Panc1 (cell line): ENCODE measurements at regions not wholly inside any gene's neighbourhood (a gene's known extent, or its start where the extent isn't known, plus 50 kb on each side); places are given as distances from the start of the nearest gene placed in this dataset.

Experiments
- ATAC-seq: fragments of 200-7000 bp; cut with Tn5 transposase; 2 replicates; pipeline ENCODE4 v1.9.1; 2020; ENCODE audit warnings: mild to moderate bottlenecking, moderate library complexity
- BruUV-seq: library from RNA; stranded (reverse); fragments of 400-500 nt; replicated peaks from 2 replicates; lab custom pipeline; 2021; lab: Mats Ljungman, UMichigan
- CTCF ChIA-PET: fragments of 300-600 bp; sonication (Branson Sonifier 250); formaldehyde crosslinking; loops from one replicate; lab custom pipeline; 2022; ENCODE audit warnings: antibody characterized with exemption; lab: Charles Lee
- POLR2A ChIA-PET: fragments of 300-600 bp; sonication (Branson Sonifier 250); formaldehyde crosslinking; loops from one replicate; lab custom pipeline; 2022; ENCODE audit warnings: antibody characterized with exemption; lab: Charles Lee
- DNase-seq: peaks from one replicate; pipeline ENCODE4 v3.0.0-alpha.2; 2010; ENCODE audit warnings: low read depth, low spot score
- H3K27ac ChIP-seq: 2 replicates; pipeline ENCODE4 v1.5.1; 2011; ENCODE audit warnings: mild to moderate bottlenecking, low read length, inconsistent platforms
- H3K27me3 ChIP-seq: fragments of 200-500 bp; sonication (Bioruptor generic); 2 replicates; pipeline ENCODE4 v1.6.0; 2014; ENCODE audit warnings: low read length, inconsistent platforms; ENCODE audit not compliant: control insufficient read depth, insufficient read depth
- H3K36me3 ChIP-seq: fragments of 200-500 bp; sonication (Bioruptor generic); 2 replicates; pipeline ENCODE4 v1.5.1; 2014; ENCODE audit warnings: inconsistent platforms, mild to moderate bottlenecking, low read length, moderate library complexity; ENCODE audit not compliant: control insufficient read depth, insufficient read depth
- H3K4me1 ChIP-seq: 2 replicates; pipeline ENCODE4 v1.5.1; 2011; ENCODE audit warnings: inconsistent platforms, mild to moderate bottlenecking, low read length, moderate library complexity; ENCODE audit not compliant: control insufficient read depth, insufficient read depth
- H3K4me3 ChIP-seq, 2 experiments: 2 replicates each; pipeline ENCODE4 v1.5.1; 2011 to 2012; ENCODE audit warnings: low read depth in 2 of 2, low read length in 2 of 2, mild to moderate bottlenecking in 2 of 2, inconsistent platforms in 1 of 2, moderate library complexity in 1 of 2
- H3K9me3 ChIP-seq: fragments of 200-500 bp; sonication (Bioruptor generic); 2 replicates; pipeline ENCODE4 v1.5.1; 2014; ENCODE audit warnings: low read depth, mild to moderate bottlenecking, inconsistent platforms, low read length, moderate library complexity; ENCODE audit not compliant: control insufficient read depth, insufficient read depth
- POLR2AphosphoS5 ChIP-seq: IDR thresholded peaks from 2 replicates; pipeline ENCODE4 v1.6.1; 2012; ENCODE audit warnings: mild to moderate bottlenecking, low read depth, low read length, moderate library complexity
- SIN3A ChIP-seq: IDR thresholded peaks from 2 replicates; pipeline ENCODE4 v1.6.1; 2012; ENCODE audit warnings: low read depth, mild to moderate bottlenecking, low read length, moderate library complexity, borderline replicate concordance; ENCODE audit not compliant: insufficient read depth
- TCF7L2 ChIP-seq: IDR thresholded peaks from 2 replicates; pipeline ENCODE4 v1.6.1; 2011; ENCODE audit warnings: mild to moderate bottlenecking, low read depth, low read length, inconsistent platforms
- in situ Hi-C: cut with HindIII; loops from 2 replicates; pipeline ENCODE4 v1.10.0; 2016; ENCODE audit warnings: low sequenced_read_pairs, low pct_unique_long_range_greater_than_20kb
- intact Hi-C: fragments of 100-400 bp; cut with micrococcal nuclease; formaldehyde crosslinking; loops from one replicate; pipeline ENCODE4 v1.10.0; 2022; ENCODE audit not compliant: unreplicated experiment
- TF ChIP-seq, protein P1 (sequence below), 2 experiments: IDR thresholded peaks; 2 replicates each; pipeline ENCODE4 v1.6.1; 2011 to 2012; ENCODE audit warnings: low read depth in 2 of 2, control low read depth in 1 of 2, low read length in 1 of 2, mild to moderate bottlenecking in 1 of 2, moderate library complexity in 1 of 2; ENCODE audit not compliant: insufficient read depth in 1 of 2
- TF ChIP-seq, protein P2 (sequence below): fragments of 450-650 bp; IDR thresholded peaks from 2 replicates; pipeline ENCODE4 v1.5.1; 2017; ENCODE audit warnings: mild to moderate bottlenecking

DNA sequence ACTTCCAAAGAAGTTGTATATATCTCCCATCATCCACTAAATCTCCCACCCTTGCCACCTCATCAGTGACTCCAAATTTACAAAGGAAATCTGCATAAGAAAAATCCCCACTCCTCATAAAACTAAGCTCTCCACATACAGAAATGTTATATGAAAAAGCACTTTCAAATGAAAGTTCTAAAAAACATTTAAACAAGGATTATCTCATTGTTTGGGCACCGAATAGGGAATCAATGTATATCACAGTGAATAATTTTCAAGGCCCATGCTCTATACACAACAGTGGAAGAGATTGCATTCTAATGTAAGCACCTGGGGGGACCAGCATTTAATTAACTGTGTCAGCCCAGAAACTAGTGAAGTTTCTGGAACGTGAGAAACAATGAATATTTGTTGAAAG is 70.1 kb downstream of the OSR1 start:
- Histone ChIP-seq H3K36me3 (no peaks in the 10 kb centered on the region), H3K27ac (no peak overlapping the region), H3K27me3 (no peaks in the 10 kb centered on the region), H3K9me3 (no peaks in the 10 kb centered on the region), H3K4me1 (no peaks in the 10 kb centered on the region), H3K4me3 (no peak overlapping the region)
- intact Hi-C loops (no loop called here), in situ Hi-C loops (no loop called here)
- ChIA-PET POLR2A (no interaction called here), CTCF (no interaction called here)
- ATAC-seq (no peak), DNase-seq (no peak)
- TF ChIP-seq POLR2AphosphoS5 = no peak
- TF ChIP-seq TCF7L2 = no peak
- TF ChIP-seq SIN3A = no peak
- TF ChIP-seq, protein P1, sequence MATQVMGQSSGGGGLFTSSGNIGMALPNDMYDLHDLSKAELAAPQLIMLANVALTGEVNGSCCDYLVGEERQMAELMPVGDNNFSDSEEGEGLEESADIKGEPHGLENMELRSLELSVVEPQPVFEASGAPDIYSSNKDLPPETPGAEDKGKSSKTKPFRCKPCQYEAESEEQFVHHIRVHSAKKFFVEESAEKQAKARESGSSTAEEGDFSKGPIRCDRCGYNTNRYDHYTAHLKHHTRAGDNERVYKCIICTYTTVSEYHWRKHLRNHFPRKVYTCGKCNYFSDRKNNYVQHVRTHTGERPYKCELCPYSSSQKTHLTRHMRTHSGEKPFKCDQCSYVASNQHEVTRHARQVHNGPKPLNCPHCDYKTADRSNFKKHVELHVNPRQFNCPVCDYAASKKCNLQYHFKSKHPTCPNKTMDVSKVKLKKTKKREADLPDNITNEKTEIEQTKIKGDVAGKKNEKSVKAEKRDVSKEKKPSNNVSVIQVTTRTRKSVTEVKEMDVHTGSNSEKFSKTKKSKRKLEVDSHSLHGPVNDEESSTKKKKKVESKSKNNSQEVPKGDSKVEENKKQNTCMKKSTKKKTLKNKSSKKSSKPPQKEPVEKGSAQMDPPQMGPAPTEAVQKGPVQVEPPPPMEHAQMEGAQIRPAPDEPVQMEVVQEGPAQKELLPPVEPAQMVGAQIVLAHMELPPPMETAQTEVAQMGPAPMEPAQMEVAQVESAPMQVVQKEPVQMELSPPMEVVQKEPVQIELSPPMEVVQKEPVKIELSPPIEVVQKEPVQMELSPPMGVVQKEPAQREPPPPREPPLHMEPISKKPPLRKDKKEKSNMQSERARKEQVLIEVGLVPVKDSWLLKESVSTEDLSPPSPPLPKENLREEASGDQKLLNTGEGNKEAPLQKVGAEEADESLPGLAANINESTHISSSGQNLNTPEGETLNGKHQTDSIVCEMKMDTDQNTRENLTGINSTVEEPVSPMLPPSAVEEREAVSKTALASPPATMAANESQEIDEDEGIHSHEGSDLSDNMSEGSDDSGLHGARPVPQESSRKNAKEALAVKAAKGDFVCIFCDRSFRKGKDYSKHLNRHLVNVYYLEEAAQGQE (IDR thresholded peaks at IDR 0.05; ENCODE audit: insufficient read depth in 1 of 2, low read depth in 2 of 2, low read length in 1 of 2) = no peak
- TF ChIP-seq, protein P2, sequence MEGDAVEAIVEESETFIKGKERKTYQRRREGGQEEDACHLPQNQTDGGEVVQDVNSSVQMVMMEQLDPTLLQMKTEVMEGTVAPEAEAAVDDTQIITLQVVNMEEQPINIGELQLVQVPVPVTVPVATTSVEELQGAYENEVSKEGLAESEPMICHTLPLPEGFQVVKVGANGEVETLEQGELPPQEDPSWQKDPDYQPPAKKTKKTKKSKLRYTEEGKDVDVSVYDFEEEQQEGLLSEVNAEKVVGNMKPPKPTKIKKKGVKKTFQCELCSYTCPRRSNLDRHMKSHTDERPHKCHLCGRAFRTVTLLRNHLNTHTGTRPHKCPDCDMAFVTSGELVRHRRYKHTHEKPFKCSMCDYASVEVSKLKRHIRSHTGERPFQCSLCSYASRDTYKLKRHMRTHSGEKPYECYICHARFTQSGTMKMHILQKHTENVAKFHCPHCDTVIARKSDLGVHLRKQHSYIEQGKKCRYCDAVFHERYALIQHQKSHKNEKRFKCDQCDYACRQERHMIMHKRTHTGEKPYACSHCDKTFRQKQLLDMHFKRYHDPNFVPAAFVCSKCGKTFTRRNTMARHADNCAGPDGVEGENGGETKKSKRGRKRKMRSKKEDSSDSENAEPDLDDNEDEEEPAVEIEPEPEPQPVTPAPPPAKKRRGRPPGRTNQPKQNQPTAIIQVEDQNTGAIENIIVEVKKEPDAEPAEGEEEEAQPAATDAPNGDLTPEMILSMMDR = no peak
- no TSS peak for BruUV-seq

DNA sequence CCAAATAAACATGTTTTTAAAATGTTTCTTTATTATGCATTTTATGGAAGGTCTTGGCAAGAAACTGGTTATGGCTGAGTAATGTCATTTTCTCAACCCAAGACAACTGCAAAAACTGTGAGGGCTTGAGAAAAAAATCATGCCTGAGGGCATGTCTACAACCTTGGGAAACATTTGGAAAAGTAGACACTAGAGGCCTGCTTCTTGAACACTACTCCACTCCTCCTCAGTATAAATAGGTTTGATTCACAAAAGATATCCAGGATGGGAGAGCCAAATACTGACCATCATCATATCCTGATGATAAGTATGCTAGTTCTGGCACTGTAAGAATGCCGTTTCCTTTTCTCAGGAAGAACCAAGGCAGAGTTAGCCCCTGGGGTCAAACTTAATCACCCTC is 71.1 kb downstream of the OSR1 start:
- TF ChIP-seq, protein P2 = no peak
- TF ChIP-seq POLR2AphosphoS5 (no peak), SIN3A (no peak)
- ChIA-PET POLR2A (no interaction called here), CTCF (no interaction called here)
- Histone ChIP-seq H3K4me1 (no peaks in the 10 kb centered on the region), H3K27me3 (no peaks in the 10 kb centered on the region), H3K27ac (no peak overlapping the region), H3K4me3 (no peak overlapping the region), H3K9me3 (no peaks in the 10 kb centered on the region), H3K36me3 (no peaks in the 10 kb centered on the region)
- intact Hi-C loops = no loop called here
- in situ Hi-C loops = no loop called here
- BruUV-seq = no TSS peak
- no peak for DNase-seq
- no peak for ATAC-seq
